GM06990 (cell line): ENCODE measurements at regions not wholly inside any gene's neighbourhood (a gene's known extent, or its start where the extent isn't known, plus 50 kb on each side); places are given as distances from the start of the nearest gene placed in this dataset.
"Not testable (repeated sequence)": the region's sequence is repeated elsewhere in the genome, so short reads cannot be mapped to it uniquely, and the experiment has no call there.

ENCODE experiments used
- DNase-seq: peaks from one replicate; pipeline ENCODE4 v3.0.0-alpha.2; 2011; ENCODE audit not compliant: insufficient read length; ENCODE audit errors: extremely low read depth
- H3K27me3 ChIP-seq: replicated peaks from 2 replicates; pipeline ENCODE4 v1.6.0; 2011; ENCODE audit warnings: low read length; ENCODE audit not compliant: control insufficient read depth, insufficient read depth
- H3K36me3 ChIP-seq: 2 replicates; pipeline ENCODE4 v1.5.1; 2011; ENCODE audit warnings: low read length; ENCODE audit not compliant: control insufficient read depth, insufficient read depth
- H3K4me3 ChIP-seq: replicated peaks from 2 replicates; pipeline ENCODE4 v1.5.1; 2011; ENCODE audit warnings: low read depth, mild to moderate bottlenecking, control low read depth, low read length
- CTCF ChIP-seq: IDR thresholded peaks from 2 replicates; pipeline ENCODE4 v1.5.1; 2011; ENCODE audit warnings: low read length, control low read depth, mild to moderate bottlenecking, inconsistent platforms; ENCODE audit not compliant: insufficient read depth, poor library complexity, severe bottlenecking

- not testable (repeated sequence) for DNase-seq, H3K27me3 ChIP-seq, H3K36me3 ChIP-seq, H3K4me3 ChIP-seq
Measured at GRCh38 chr5:177941386-177941785, 54.7 kb downstream of the PROP1 start.

GRCh38 chr5:177939246-177940171 is 56.5 kb downstream of the PROP1 start:
- not testable (repeated sequence) for H3K36me3 ChIP-seq, DNase-seq, H3K27me3 ChIP-seq
- peak overlapping the region; percentile 33; the same call in 1 of the 2 replicates for H3K4me3 ChIP-seq

GRCh38 chr5:177938767-177939166 is 57.3 kb downstream of the PROP1 start:
- not testable (repeated sequence) for H3K4me3 ChIP-seq, DNase-seq, H3K27me3 ChIP-seq, H3K36me3 ChIP-seq

GRCh38 chr5:177934233-177934632 is 61.8 kb downstream of the PROP1 start:
- not testable (repeated sequence) for DNase-seq, H3K36me3 ChIP-seq, H3K4me3 ChIP-seq, H3K27me3 ChIP-seq
- TF ChIP-seq CTCF = peak; percentile 5

GRCh38 chr5:177930269-177931022 is 65.6 kb downstream of the PROP1 start:
- not testable (repeated sequence) for H3K36me3 ChIP-seq, H3K4me3 ChIP-seq, DNase-seq, H3K27me3 ChIP-seq

- not testable (repeated sequence) for DNase-seq, H3K36me3 ChIP-seq, H3K4me3 ChIP-seq, H3K27me3 ChIP-seq
Measured at GRCh38 chr5:177929618-177930017, 66.4 kb downstream of the PROP1 start.

- not testable (repeated sequence) for H3K27me3 ChIP-seq, DNase-seq, H3K36me3 ChIP-seq, H3K4me3 ChIP-seq
Measured at GRCh38 chr5:177927500-177927899, 68.5 kb downstream of the PROP1 start.

GRCh38 chr5:177924577-177924976 is 71.5 kb downstream of the PROP1 start:
- H3K36me3 ChIP-seq, H3K4me3 ChIP-seq, DNase-seq: not testable (repeated sequence)

GRCh38 chr5:177923837-177924236 is 72.2 kb downstream of the PROP1 start:
- not testable (repeated sequence) for H3K4me3 ChIP-seq, H3K27me3 ChIP-seq, H3K36me3 ChIP-seq

More at GRCh38 chr5:177924577-177924976, 71.5 kb downstream of the PROP1 start:
- not testable (repeated sequence) for H3K27me3 ChIP-seq

GRCh38 chr5:177923189-177923588 is 72.9 kb downstream of the PROP1 start:
- DNase-seq, H3K36me3 ChIP-seq, H3K27me3 ChIP-seq, H3K4me3 ChIP-seq: not testable (repeated sequence)

More at GRCh38 chr5:177923837-177924236, 72.2 kb downstream of the PROP1 start:
- DNase-seq = not testable (repeated sequence)

- H3K27me3 ChIP-seq, H3K4me3 ChIP-seq, DNase-seq, H3K36me3 ChIP-seq: not testable (repeated sequence)
Measured at GRCh38 chr5:177909261-177909660, 86.8 kb downstream of the PROP1 start.

- DNase-seq, H3K27me3 ChIP-seq, H3K36me3 ChIP-seq, H3K4me3 ChIP-seq: not testable (repeated sequence)
Measured at GRCh38 chr5:177902806-177903205, 93.2 kb downstream of the PROP1 start.

- DNase-seq, H3K27me3 ChIP-seq, H3K4me3 ChIP-seq, H3K36me3 ChIP-seq: not testable (repeated sequence)
Measured at GRCh38 chr5:177900066-177900465, 96.0 kb downstream of the PROP1 start.
